ENCODE measurements at regions not wholly inside any gene's neighbourhood (a gene's known extent, or its start where the extent isn't known, plus 50 kb on each side); places are given as distances from the start of the nearest gene placed in this dataset.

DNA sequence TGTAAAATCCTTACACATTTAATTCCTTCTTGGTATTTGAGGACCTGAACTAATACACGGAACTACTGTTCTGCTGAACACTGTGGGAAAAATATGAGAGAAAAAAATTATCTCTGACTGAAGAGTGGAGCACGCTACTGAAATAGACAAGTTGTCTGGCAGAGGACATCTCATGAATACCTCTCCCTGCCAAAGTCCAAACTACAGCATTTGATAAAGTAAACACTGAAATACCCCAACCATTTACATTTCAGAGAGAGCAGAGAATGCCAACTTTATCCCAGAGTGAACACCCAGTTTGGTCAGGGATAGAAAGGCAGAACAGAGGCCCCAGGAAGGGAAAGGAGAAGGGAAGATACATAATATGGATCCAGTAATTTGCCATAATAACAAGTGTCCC is 920.7 kb downstream of the SQOR start:
- TF ChIP-seq CTCF (IDR thresholded peaks at IDR 0.05), result no peak
- H3K4me1 ChIP-seq (ENCODE audit: low read depth), result no peaks in the 10 kb centered on the region
- no peak for ATAC-seq
- H3K36me3 ChIP-seq (ENCODE audit: low read depth), result no peaks in the 10 kb centered on the region
- DNase-seq, result no peak
- intact Hi-C loops (cut with DNase I, micrococcal nuclease), result no loop called here
- H3K9me3 ChIP-seq, result no peaks in the 10 kb centered on the region
- no peak overlapping the region for H3K4me3 ChIP-seq

- TF ChIP-seq CTCF (IDR thresholded peaks at IDR 0.05), result no peak
- intact Hi-C loops (cut with DNase I, micrococcal nuclease), result no loop called here
- Histone ChIP-seq H3K36me3 (ENCODE audit: low read depth) (no peaks in the 10 kb centered on the region), H3K4me3 (no peak overlapping the region), H3K4me1 (ENCODE audit: low read depth) (no peaks in the 10 kb centered on the region), H3K9me3 (no peaks in the 10 kb centered on the region)
- ATAC-seq, result no peak
- DNase-seq, result no peak
These were observed 921.2 kb downstream of the SQOR start for GRCh38 chr15:46556010-46556409.

- Histone ChIP-seq H3K9me3 (no peaks in the 10 kb centered on the region), H3K4me3 (no peak overlapping the region), H3K4me1 (ENCODE audit: low read depth) (no peaks in the 10 kb centered on the region), H3K36me3 (ENCODE audit: low read depth) (no peaks in the 10 kb centered on the region)
- no peak for TF ChIP-seq CTCF (IDR thresholded peaks at IDR 0.05)
- DNase-seq, result no peak
- intact Hi-C loops (cut with DNase I, micrococcal nuclease), result no loop called here
- no peak for ATAC-seq
These were observed 921.9 kb downstream of the SQOR start for GRCh38 chr15:46556559-46557379.

DNA sequence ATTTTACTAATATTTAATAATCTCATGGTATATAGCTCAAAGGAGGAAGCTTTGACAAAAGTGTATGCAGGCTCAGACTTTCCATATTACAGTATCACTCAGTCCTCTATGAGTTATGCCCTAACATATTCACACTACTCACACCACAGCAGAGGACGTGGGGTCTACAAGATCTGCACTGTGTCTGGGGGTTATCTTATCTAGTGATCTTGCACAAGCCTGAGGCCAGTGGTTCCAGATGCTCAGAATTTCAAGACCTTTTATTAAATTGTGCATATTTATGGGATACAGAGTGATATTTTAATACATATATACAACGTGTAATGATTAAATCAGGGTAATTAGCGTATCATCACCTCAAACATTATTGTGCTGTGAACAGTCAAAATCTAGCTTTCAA is 933.1 kb downstream of the SQOR start:
- ATAC-seq (no peak), DNase-seq (no peak)
- TF ChIP-seq CTCF (IDR thresholded peaks at IDR 0.05), result no peak
- Histone ChIP-seq H3K4me3 (no peak overlapping the region), H3K9me3 (no peaks in the 10 kb centered on the region), H3K4me1 (ENCODE audit: low read depth) (no peaks in the 10 kb centered on the region), H3K36me3 (ENCODE audit: low read depth) (no peaks in the 10 kb centered on the region)
- intact Hi-C loops (cut with DNase I, micrococcal nuclease), result no loop called here

- DNase-seq (no peak), ATAC-seq (no peak)
- intact Hi-C loops (cut with DNase I, micrococcal nuclease), result no loop called here
- no peaks in the 10 kb centered on the region for H3K4me1 ChIP-seq (ENCODE audit: low read depth)
- H3K36me3 ChIP-seq (ENCODE audit: low read depth), result no peaks in the 10 kb centered on the region
- no peak for TF ChIP-seq CTCF (IDR thresholded peaks at IDR 0.05)
- no peaks in the 10 kb centered on the region for H3K9me3 ChIP-seq
- no peak overlapping the region for H3K4me3 ChIP-seq
These were observed 935.0 kb downstream of the SQOR start for GRCh38 chr15:46569781-46570180.
